Muscle layer of duodenum (tissue), 2 donors: ENCODE measurements at regions not wholly inside any gene's neighbourhood (a gene's known extent, or its start where the extent isn't known, plus 50 kb on each side); places are given as distances from the start of the nearest gene placed in this dataset.
"Not testable (repeated sequence)": the region's sequence is repeated elsewhere in the genome, so short reads cannot be mapped to it uniquely, and the experiment has no call there.

ENCODE experiments used
- H3K27ac ChIP-seq: one replicate; pipeline ENCODE4 v1.7.0; 2013; ENCODE audit warnings: mild to moderate bottlenecking, low read length
- H3K27me3 ChIP-seq: one replicate; pipeline ENCODE4 v1.7.0; 2013; ENCODE audit warnings: low read depth, mild to moderate bottlenecking, control low read depth, low read length
- H3K36me3 ChIP-seq, 2 donors: one replicate each; pipeline ENCODE4 v1.7.0; 2013; ENCODE audit warnings: low read length in 2 of 2, control low read depth in 1 of 2, mild to moderate bottlenecking in 1 of 2; ENCODE audit not compliant: insufficient read depth in 2 of 2, control insufficient read depth in 1 of 2
- H3K4me1 ChIP-seq, 2 donors: one replicate each; pipeline ENCODE4 v1.7.0; 2013; ENCODE audit warnings: low read length in 2 of 2, mild to moderate bottlenecking in 2 of 2, control low read depth in 1 of 2, moderate library complexity in 1 of 2; ENCODE audit not compliant: insufficient read depth in 2 of 2, control insufficient read depth in 1 of 2
- H3K4me3 ChIP-seq, 2 donors: one replicate each; pipeline ENCODE4 v1.7.0; 2013; ENCODE audit warnings: low read length in 2 of 2, low read depth in 1 of 2, mild to moderate bottlenecking in 1 of 2
- H3K9me3 ChIP-seq, 2 donors: one replicate each; pipeline ENCODE4 v1.7.0; 2013; ENCODE audit warnings: low read length in 2 of 2, control low read depth in 1 of 2, mild to moderate bottlenecking in 1 of 2; ENCODE audit not compliant: control insufficient read depth in 1 of 2
- donor health status: healthy.

- H3K36me3 ChIP-seq = no peaks in the 10 kb centered on the region
- no peaks in the 10 kb centered on the region for H3K27me3 ChIP-seq
- no peaks in the 10 kb centered on the region for H3K9me3 ChIP-seq
- no peak overlapping the region for H3K27ac ChIP-seq
- H3K4me1 ChIP-seq = no peaks in the 10 kb centered on the region
- H3K4me3 ChIP-seq = no peak overlapping the region
These were observed 438.7 kb upstream of the POU3F2 start for GRCh38 chr6:98395610-98396166.

- no peaks in the 10 kb centered on the region for H3K9me3 ChIP-seq
- no peak overlapping the region for H3K4me3 ChIP-seq
- no peaks in the 10 kb centered on the region for H3K27me3 ChIP-seq
- H3K27ac ChIP-seq = no peak overlapping the region
- H3K36me3 ChIP-seq = no peaks in the 10 kb centered on the region
- H3K4me1 ChIP-seq = no peaks in the 10 kb centered on the region
These were observed 418.3 kb upstream of the POU3F2 start for GRCh38 chr6:98416027-98416426.

GRCh38 chr6:98416497-98417158 lies 417.7 kb upstream of the POU3F2 start:
- not testable (repeated sequence) for H3K36me3 ChIP-seq, H3K9me3 ChIP-seq, H3K27ac ChIP-seq, H3K4me1 ChIP-seq, H3K4me3 ChIP-seq, H3K27me3 ChIP-seq

GRCh38 chr6:98433325-98434056 lies 400.9 kb upstream of the POU3F2 start:
- H3K4me3 ChIP-seq = no peak overlapping the region
- no peaks in the 10 kb centered on the region for H3K4me1 ChIP-seq
- H3K27ac ChIP-seq = no peak overlapping the region
- H3K9me3 ChIP-seq = no peaks in the 10 kb centered on the region
- H3K27me3 ChIP-seq = no peaks in the 10 kb centered on the region
- no peaks in the 10 kb centered on the region for H3K36me3 ChIP-seq

GRCh38 chr6:98443633-98444032 lies 390.7 kb upstream of the POU3F2 start:
- H3K27ac ChIP-seq = no peak overlapping the region
- H3K9me3 ChIP-seq = no peaks in the 10 kb centered on the region
- no peak overlapping the region for H3K4me3 ChIP-seq
- H3K4me1 ChIP-seq = no peaks in the 10 kb centered on the region
- H3K36me3 ChIP-seq = no peaks in the 10 kb centered on the region
- H3K27me3 ChIP-seq = no peaks in the 10 kb centered on the region

- Histone ChIP-seq H3K4me3 (no peak overlapping the region), H3K9me3 (no peaks in the 10 kb centered on the region), H3K27me3 (no peaks in the 10 kb centered on the region), H3K27ac (no peak overlapping the region), H3K36me3 (no peaks in the 10 kb centered on the region), H3K4me1 (no peaks in the 10 kb centered on the region)
These were observed 381.7 kb upstream of the POU3F2 start for GRCh38 chr6:98452685-98453084.

GRCh38 chr6:98454809-98455322 lies 379.5 kb upstream of the POU3F2 start:
- Histone ChIP-seq H3K4me1 (no peaks in the 10 kb centered on the region), H3K27me3 (no peaks in the 10 kb centered on the region), H3K27ac (no peak overlapping the region), H3K9me3 (no peaks in the 10 kb centered on the region), H3K36me3 (no peaks in the 10 kb centered on the region), H3K4me3 (no peak overlapping the region)

- Histone ChIP-seq H3K9me3 (no peaks in the 10 kb centered on the region), H3K4me3 (no peak overlapping the region), H3K4me1 (no peaks in the 10 kb centered on the region), H3K27ac (no peak overlapping the region), H3K27me3 (no peaks in the 10 kb centered on the region), H3K36me3 (no peaks in the 10 kb centered on the region)
These were observed 375.7 kb upstream of the POU3F2 start for GRCh38 chr6:98458708-98459107.

GRCh38 chr6:98463038-98464000 lies 371.1 kb upstream of the POU3F2 start:
- H3K9me3 ChIP-seq = no peaks in the 10 kb centered on the region
- no peak overlapping the region for H3K4me3 ChIP-seq
- no peaks in the 10 kb centered on the region for H3K4me1 ChIP-seq
- no peak overlapping the region for H3K27ac ChIP-seq
- no peaks in the 10 kb centered on the region for H3K36me3 ChIP-seq
- H3K27me3 ChIP-seq = no peaks in the 10 kb centered on the region

- no peak overlapping the region for H3K4me3 ChIP-seq
- no peaks in the 10 kb centered on the region for H3K4me1 ChIP-seq
- H3K9me3 ChIP-seq = peaks cover 0 to 4% of the 10 kb centered on the region in 2 donors
- H3K27ac ChIP-seq = no peak overlapping the region
- H3K36me3 ChIP-seq = no peaks in the 10 kb centered on the region
- H3K27me3 ChIP-seq = no peaks in the 10 kb centered on the region
These were observed 367.3 kb upstream of the POU3F2 start for GRCh38 chr6:98467091-98467490.

GRCh38 chr6:98467902-98468301 lies 366.5 kb upstream of the POU3F2 start:
- H3K9me3 ChIP-seq = peaks cover 0 to 4% of the 10 kb centered on the region in 2 donors

More at GRCh38 chr6:98467902-98468301, 366.5 kb upstream of the POU3F2 start:
- H3K36me3 ChIP-seq = no peaks in the 10 kb centered on the region
- H3K4me1 ChIP-seq = no peaks in the 10 kb centered on the region
- no peak overlapping the region for H3K4me3 ChIP-seq
- H3K27me3 ChIP-seq = no peaks in the 10 kb centered on the region
- no peak overlapping the region for H3K27ac ChIP-seq
